ENCODE measurements at regions not wholly inside any gene's neighbourhood (a gene's known extent, or its start where the extent isn't known, plus 50 kb on each side); places are given as distances from the start of the nearest gene placed in this dataset.

GRCh38 chr20:53847139-53847836 is 223.1 kb downstream of the BCAS1 start:
- H3K4me3 ChIP-seq (replicated peaks; ENCODE audit: low read depth, low read length), result no peak overlapping the region
- no peak for TF ChIP-seq CTCF (IDR thresholded peaks at IDR 0.05; ENCODE audit: insufficient read depth, low read length, poor library complexity, severe bottlenecking)
- no peaks in the 10 kb centered on the region; the same call in 1 of the 2 replicates for H3K36me3 ChIP-seq (ENCODE audit: control insufficient read depth, insufficient read depth, low read length)
- DNase-seq (ENCODE audit: extremely low read depth, insufficient read length), result no peak
- H3K27me3 ChIP-seq (replicated peaks; ENCODE audit: control insufficient read depth, insufficient read depth, low read length), result no peaks in the 10 kb centered on the region

- H3K27me3 ChIP-seq (replicated peaks; ENCODE audit: control insufficient read depth, insufficient read depth, low read length), result no peaks in the 10 kb centered on the region
- H3K4me3 ChIP-seq (replicated peaks; ENCODE audit: low read depth, low read length), result no peak overlapping the region
- TF ChIP-seq CTCF (IDR thresholded peaks at IDR 0.05; ENCODE audit: insufficient read depth, low read length, poor library complexity, severe bottlenecking), result no peak
- no peak for DNase-seq (ENCODE audit: extremely low read depth, insufficient read length)
- H3K36me3 ChIP-seq (ENCODE audit: control insufficient read depth, insufficient read depth, low read length), result no peaks in the 10 kb centered on the region; the same call in 1 of the 2 replicates
Measured at GRCh38 chr20:53846640-53847039, 223.8 kb downstream of the BCAS1 start.

- TF ChIP-seq CTCF (IDR thresholded peaks at IDR 0.05; ENCODE audit: insufficient read depth, low read length, poor library complexity, severe bottlenecking), result no peak
- H3K4me3 ChIP-seq (replicated peaks; ENCODE audit: low read depth, low read length), result no peak overlapping the region
- no peaks in the 10 kb centered on the region for H3K27me3 ChIP-seq (replicated peaks; ENCODE audit: control insufficient read depth, insufficient read depth, low read length)
- H3K36me3 ChIP-seq (ENCODE audit: control insufficient read depth, insufficient read depth, low read length), result no peaks in the 10 kb centered on the region; the same call in 1 of the 2 replicates
- no peak for DNase-seq (ENCODE audit: extremely low read depth, insufficient read length)
Measured at GRCh38 chr20:53845980-53846379, 224.4 kb downstream of the BCAS1 start.

- no peak for DNase-seq (ENCODE audit: extremely low read depth, insufficient read length)
- TF ChIP-seq CTCF (IDR thresholded peaks at IDR 0.05; ENCODE audit: insufficient read depth, low read length, poor library complexity, severe bottlenecking), result no peak
- H3K27me3 ChIP-seq (replicated peaks; ENCODE audit: control insufficient read depth, insufficient read depth, low read length), result no peaks in the 10 kb centered on the region
- H3K36me3 ChIP-seq (ENCODE audit: control insufficient read depth, insufficient read depth, low read length), result no peaks in the 10 kb centered on the region
- H3K4me3 ChIP-seq (replicated peaks; ENCODE audit: low read depth, low read length), result no peak overlapping the region
Measured at GRCh38 chr20:53844259-53844658, 226.1 kb downstream of the BCAS1 start.

- no peak for DNase-seq (ENCODE audit: extremely low read depth, insufficient read length)
- no peaks in the 10 kb centered on the region for H3K27me3 ChIP-seq (replicated peaks; ENCODE audit: control insufficient read depth, insufficient read depth, low read length)
- H3K4me3 ChIP-seq (replicated peaks; ENCODE audit: low read depth, low read length), result no peak overlapping the region
- no peak for TF ChIP-seq CTCF (IDR thresholded peaks at IDR 0.05; ENCODE audit: insufficient read depth, low read length, poor library complexity, severe bottlenecking)
- H3K36me3 ChIP-seq (ENCODE audit: control insufficient read depth, insufficient read depth, low read length), result no peaks in the 10 kb centered on the region
Measured at GRCh38 chr20:53843645-53844044, 226.7 kb downstream of the BCAS1 start.
